Endothelial cell of umbilical vein (primary cell): ENCODE measurements at regions not wholly inside any gene's neighbourhood (a gene's known extent, or its start where the extent isn't known, plus 50 kb on each side); places are given as distances from the start of the nearest gene placed in this dataset.

Source experiments
- BruUV-seq: library from RNA; stranded (reverse); fragments of 400-500 nt; replicated peaks from 2 replicates; lab custom pipeline; 2021; lab: Mats Ljungman, UMichigan
- CTCF ChIA-PET: fragments of 300-600, 350-600 bp; sonication (Branson Sonifier 250); formaldehyde crosslinking; loops from one replicate; lab custom pipeline; 2021; ENCODE audit warnings: antibody characterized with exemption, inconsistent platforms; lab: Charles Lee
- POLR2A ChIA-PET: fragments of 300-600, 350-600 bp; sonication (Branson Sonifier 250); formaldehyde crosslinking; loops from one replicate; lab custom pipeline; 2021; ENCODE audit warnings: antibody characterized with exemption, inconsistent platforms; lab: Charles Lee
- DNase-seq: peaks from one replicate; pipeline ENCODE4 v3.0.0-alpha.2; 2011; ENCODE audit warnings: low read depth, low spot score
- FAIRE-seq: peaks from 2 replicates; lab custom pipeline; 2011; peaks lifted over from hg19 to GRCh38; lab: Jason Lieb, UNC
- H2AFZ ChIP-seq: 2 replicates; pipeline ENCODE4 v1.6.0; 2012; ENCODE audit warnings: low read depth, low read length, control low read depth, inconsistent platforms
- H3K27ac ChIP-seq: 2 replicates; pipeline ENCODE4 v1.5.1; 2011; ENCODE audit warnings: low read depth, mild to moderate bottlenecking, control low read depth, low read length, moderate library complexity; ENCODE audit not compliant: insufficient read depth
- H3K27me3 ChIP-seq, 2 experiments: 2 replicates each; pipeline versions ENCODE4 v1.6.0 to v1.6.1; 2011; ENCODE audit warnings: low read length in 2 of 2, mixed read lengths in 1 of 2; ENCODE audit not compliant: control insufficient read depth in 2 of 2, insufficient read depth in 2 of 2
- H3K36me3 ChIP-seq, 2 experiments: 2 replicates in 1 of 2; 3 replicates in 1 of 2; pipeline ENCODE4 v1.5.1; 2011; ENCODE audit warnings: low read length in 2 of 2, mild to moderate bottlenecking in 1 of 2, moderate library complexity in 1 of 2; ENCODE audit not compliant: control insufficient read depth in 2 of 2, insufficient read depth in 2 of 2; ENCODE audit errors: extremely low read depth in 1 of 2
- H3K4me1 ChIP-seq: 3 replicates; pipeline ENCODE4 v1.5.1; 2011; ENCODE audit warnings: mild to moderate bottlenecking, low read length; ENCODE audit not compliant: control insufficient read depth, insufficient read depth; ENCODE audit errors: extremely low read depth
- H3K4me2 ChIP-seq: 2 replicates; pipeline ENCODE4 v1.6.1; 2011; ENCODE audit warnings: low read length, control low read depth, mixed read lengths; ENCODE audit not compliant: insufficient read depth
- H3K4me3 ChIP-seq, 3 experiments: fragments of 200-600 bp in 1 of 3; sonication (generic), shearing (Covaris generic) in 1 of 3; replicated peaks in 1 of 3; 2 replicates each; pipeline ENCODE4 v1.5.1; 2011 to 2016; ENCODE audit warnings: control low read depth in 3 of 3, low read length in 3 of 3, mild to moderate bottlenecking in 2 of 3, inconsistent platforms in 1 of 3, low read depth in 1 of 3, moderate library complexity in 1 of 3; ENCODE audit not compliant: insufficient read depth in 1 of 3
- H3K79me2 ChIP-seq: 2 replicates; pipeline ENCODE4 v1.6.0; 2012; ENCODE audit warnings: low read length, inconsistent platforms; ENCODE audit not compliant: control insufficient read depth, insufficient read depth
- H3K9ac ChIP-seq: replicated peaks from 2 replicates; pipeline ENCODE3; 2011; ENCODE audit warnings: low read length, control low read depth; ENCODE audit not compliant: insufficient read depth; ENCODE audit errors: extremely low read depth
- H3K9me1 ChIP-seq: replicated peaks from 3 replicates; pipeline ENCODE4 v1.6.0; 2011; ENCODE audit warnings: mild to moderate bottlenecking, low read length; ENCODE audit not compliant: control insufficient read depth, insufficient read depth; ENCODE audit errors: extremely low read depth
- H3K9me3 ChIP-seq: replicated peaks from 2 replicates; pipeline ENCODE4 v1.5.1; 2012; ENCODE audit warnings: low read length, inconsistent platforms; ENCODE audit not compliant: control insufficient read depth, insufficient read depth
- H4K20me1 ChIP-seq: replicated peaks from 2 replicates; pipeline ENCODE3; 2011; ENCODE audit warnings: mild to moderate bottlenecking, low read length; ENCODE audit not compliant: control insufficient read depth, insufficient read depth; ENCODE audit errors: extremely low read depth
- EZH2 ChIP-seq: IDR thresholded peaks from 2 replicates; pipeline ENCODE4 v1.6.1; 2012; ENCODE audit warnings: borderline replicate concordance, low read depth, mild to moderate bottlenecking, moderate library complexity, low read length, inconsistent platforms; ENCODE audit not compliant: severe bottlenecking
- FOS ChIP-seq: IDR thresholded peaks from 2 replicates; pipeline ENCODE4 v1.6.1; 2011; ENCODE audit warnings: mild to moderate bottlenecking, low read length, moderate library complexity, borderline replicate concordance; ENCODE audit not compliant: insufficient read depth
- GATA2 ChIP-seq: IDR thresholded peaks from 2 replicates; pipeline ENCODE4 v1.7.0; 2011; ENCODE audit warnings: low read depth, mild to moderate bottlenecking, moderate library complexity, mixed read lengths, low read length; ENCODE audit not compliant: insufficient read length, insufficient read depth
- JUN ChIP-seq: IDR thresholded peaks from 2 replicates; pipeline ENCODE4 v1.6.1; 2011; ENCODE audit warnings: borderline replicate concordance, low read depth; ENCODE audit not compliant: insufficient read length, insufficient read depth
- MYC ChIP-seq: IDR thresholded peaks from one replicate; pipeline ENCODE4 v1.6.1; 2011; ENCODE audit warnings: mild to moderate bottlenecking, low read depth, low read length
- POLR2A ChIP-seq: IDR thresholded peaks from 2 replicates; pipeline ENCODE4 v1.6.1; 2012; ENCODE audit warnings: low read depth, mild to moderate bottlenecking, control low read depth, low read length
- POLR2AphosphoS5 ChIP-seq: IDR thresholded peaks from 2 replicates; pipeline ENCODE4 v1.6.1; 2012; ENCODE audit warnings: low read depth, mild to moderate bottlenecking, control low read depth, low read length, moderate library complexity; ENCODE audit not compliant: insufficient read depth
- dilution Hi-C: fragments of 300-500 bp; cut with MboI; formaldehyde crosslinking; loops from one replicate; pipeline ENCODE4 v1.15.0; 2019; ENCODE audit warnings: low sequenced_read_pairs; ENCODE audit not compliant: extremely low pct_ligation_motif_present
- intact Hi-C: fragments of 100-400 bp; cut with micrococcal nuclease; formaldehyde crosslinking; loops from one replicate; pipeline ENCODE4 v1.10.0; 2022
- TF ChIP-seq, protein P1 (sequence below): IDR thresholded peaks from 2 replicates; pipeline ENCODE4 v1.6.1; 2011; ENCODE audit not compliant: insufficient read depth, insufficient read length
- TF ChIP-seq, protein P2 (sequence below), 2 donors: IDR thresholded peaks; 1 replicate in 1 of 2; 2 replicates in 1 of 2; pipeline ENCODE4 v1.5.1; 2011; ENCODE audit warnings: low read length in 2 of 2, mild to moderate bottlenecking in 2 of 2, moderate library complexity in 2 of 2, control low read depth in 1 of 2, inconsistent platforms in 1 of 2, low read depth in 1 of 2; ENCODE audit not compliant: insufficient read depth in 1 of 2; ENCODE audit errors: extremely low read depth in 1 of 2

DNA sequence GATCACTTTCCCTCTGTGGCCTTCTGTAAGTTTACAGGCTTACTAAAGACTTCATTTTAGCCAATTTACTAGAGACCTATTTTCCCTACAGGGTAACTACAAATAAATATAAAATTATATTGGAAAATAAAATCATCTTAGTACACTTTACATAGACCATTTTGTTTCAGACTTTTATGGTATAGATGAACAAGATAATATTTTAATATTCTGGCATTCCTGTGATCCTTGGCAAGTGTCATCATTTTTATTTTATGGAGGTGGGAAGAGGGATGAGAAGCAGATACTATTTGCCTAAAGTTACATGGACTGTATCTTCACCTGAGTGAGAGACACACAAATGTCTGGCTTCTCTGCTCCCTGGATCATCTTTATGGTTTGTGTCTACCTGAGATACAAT is 149.6 kb upstream of the CWC22 start:
- H3K9ac ChIP-seq, result no peak overlapping the region
- dilution Hi-C loops, result no loop called here
- no peaks in the 10 kb centered on the region for H3K4me1 ChIP-seq
- no TSS peak for BruUV-seq
- DNase-seq (no peak), FAIRE-seq (no peak)
- no peaks in the 10 kb centered on the region for H3K79me2 ChIP-seq
- H3K9me3 ChIP-seq, result no peaks in the 10 kb centered on the region
- ChIA-PET POLR2A (no interaction called here), CTCF (no interaction called here)
- H3K4me2 ChIP-seq, result no peak overlapping the region
- no peak overlapping the region for H2AFZ ChIP-seq
- no peak overlapping the region for H3K4me3 ChIP-seq
- no peaks in the 10 kb centered on the region for H4K20me1 ChIP-seq
- no peaks in the 10 kb centered on the region for H3K27me3 ChIP-seq
- no peaks in the 10 kb centered on the region for H3K9me1 ChIP-seq
- H3K27ac ChIP-seq, result no peak overlapping the region
- intact Hi-C loops, result no loop called here
- H3K36me3 ChIP-seq, result no peaks in the 10 kb centered on the region
- TF ChIP-seq JUN (no peak), POLR2AphosphoS5 (no peak), FOS (no peak), EZH2 (no peak), MYC (no peak), POLR2A (no peak), GATA2 (no peak)
- TF ChIP-seq, protein P1, sequence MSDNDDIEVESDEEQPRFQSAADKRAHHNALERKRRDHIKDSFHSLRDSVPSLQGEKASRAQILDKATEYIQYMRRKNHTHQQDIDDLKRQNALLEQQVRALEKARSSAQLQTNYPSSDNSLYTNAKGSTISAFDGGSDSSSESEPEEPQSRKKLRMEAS, result no peak
- TF ChIP-seq, protein P2, sequence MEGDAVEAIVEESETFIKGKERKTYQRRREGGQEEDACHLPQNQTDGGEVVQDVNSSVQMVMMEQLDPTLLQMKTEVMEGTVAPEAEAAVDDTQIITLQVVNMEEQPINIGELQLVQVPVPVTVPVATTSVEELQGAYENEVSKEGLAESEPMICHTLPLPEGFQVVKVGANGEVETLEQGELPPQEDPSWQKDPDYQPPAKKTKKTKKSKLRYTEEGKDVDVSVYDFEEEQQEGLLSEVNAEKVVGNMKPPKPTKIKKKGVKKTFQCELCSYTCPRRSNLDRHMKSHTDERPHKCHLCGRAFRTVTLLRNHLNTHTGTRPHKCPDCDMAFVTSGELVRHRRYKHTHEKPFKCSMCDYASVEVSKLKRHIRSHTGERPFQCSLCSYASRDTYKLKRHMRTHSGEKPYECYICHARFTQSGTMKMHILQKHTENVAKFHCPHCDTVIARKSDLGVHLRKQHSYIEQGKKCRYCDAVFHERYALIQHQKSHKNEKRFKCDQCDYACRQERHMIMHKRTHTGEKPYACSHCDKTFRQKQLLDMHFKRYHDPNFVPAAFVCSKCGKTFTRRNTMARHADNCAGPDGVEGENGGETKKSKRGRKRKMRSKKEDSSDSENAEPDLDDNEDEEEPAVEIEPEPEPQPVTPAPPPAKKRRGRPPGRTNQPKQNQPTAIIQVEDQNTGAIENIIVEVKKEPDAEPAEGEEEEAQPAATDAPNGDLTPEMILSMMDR (IDR thresholded peaks at IDR 0.05; ENCODE audit: extremely low read depth in 1 of 2, insufficient read depth in 1 of 2, low read depth in 1 of 2, low read length in 2 of 2), result no peak
